Ovary (tissue), 3 donors: ENCODE measurements at regions not wholly inside any gene's neighbourhood (a gene's known extent, or its start where the extent isn't known, plus 50 kb on each side); places are given as distances from the start of the nearest gene placed in this dataset.

Source experiments
- CTCF ChIP-seq, 3 donors: fragments of 450-650 bp in 2 of 3; fragments of 200-600 bp in 1 of 3; IDR thresholded peaks; one replicate each; pipeline versions ENCODE4 v1.5.1 to v1.8.0; 2016 to 2022; ENCODE audit warnings: antibody characterized with exemption in 3 of 3, mild to moderate bottlenecking in 1 of 3
- POLR2A ChIP-seq: fragments of 450-650 bp; IDR thresholded peaks from one replicate; pipeline ENCODE4 v1.6.1; 2017; ENCODE audit warnings: antibody characterized with exemption, mild to moderate bottlenecking, moderate library complexity
- donor health status: DM: no; HTN: no; CAD: no.

- TF ChIP-seq POLR2A (no peak), CTCF (IDR thresholded peaks at IDR 0.05) (no peak)
These were observed 152.7 kb downstream of the CRYBB2 start for GRCh38 chr22:25372000-25372595.
